ENCODE measurements at regions not wholly inside any gene's neighbourhood (a gene's known extent, or its start where the extent isn't known, plus 50 kb on each side); places are given as distances from the start of the nearest gene placed in this dataset.

GRCh38 chr21:17729455-17729854 is 89.7 kb downstream of the C21orf91 start:
- no peak for TF ChIP-seq CTCF (IDR thresholded peaks at IDR 0.05; ENCODE audit: low read depth, low read length)
- no peak overlapping the region for H3K4me3 ChIP-seq (ENCODE audit: low read depth, low read length)
- no peaks in the 10 kb centered on the region for H3K36me3 ChIP-seq
- no peaks in the 10 kb centered on the region; the same call in 1 of the 2 replicates for H3K4me1 ChIP-seq
- H3K27me3 ChIP-seq, result no peaks in the 10 kb centered on the region
- no peaks in the 10 kb centered on the region for H3K9me3 ChIP-seq
- no peak for DNase-seq

- H3K4me1 ChIP-seq, result no peaks in the 10 kb centered on the region; the same call in 1 of the 2 replicates
- H3K4me3 ChIP-seq (ENCODE audit: low read depth, low read length), result no peak overlapping the region
- H3K36me3 ChIP-seq, result no peaks in the 10 kb centered on the region
- H3K27me3 ChIP-seq, result no peaks in the 10 kb centered on the region
- DNase-seq, result no peak
- H3K9me3 ChIP-seq, result no peaks in the 10 kb centered on the region
- no peak for TF ChIP-seq CTCF (IDR thresholded peaks at IDR 0.05; ENCODE audit: low read depth, low read length)
These were observed 91.8 kb downstream of the C21orf91 start for GRCh38 chr21:17727361-17727760.

GRCh38 chr21:17726047-17726829 is 92.9 kb downstream of the C21orf91 start:
- H3K4me1 ChIP-seq, result no peaks in the 10 kb centered on the region
- DNase-seq, result peak; percentile 18
- H3K9me3 ChIP-seq, result no peaks in the 10 kb centered on the region
- peak; percentile 51 for TF ChIP-seq CTCF (IDR thresholded peaks at IDR 0.05; ENCODE audit: low read depth, low read length)
- H3K36me3 ChIP-seq, result no peaks in the 10 kb centered on the region
- no peak overlapping the region for H3K4me3 ChIP-seq (ENCODE audit: low read depth, low read length)
- H3K27me3 ChIP-seq, result no peaks in the 10 kb centered on the region

GRCh38 chr21:17725339-17725738 is 93.8 kb downstream of the C21orf91 start:
- Histone ChIP-seq H3K4me1 (no peaks in the 10 kb centered on the region), H3K27me3 (no peaks in the 10 kb centered on the region), H3K4me3 (ENCODE audit: low read depth, low read length) (no peak overlapping the region), H3K9me3 (no peaks in the 10 kb centered on the region), H3K36me3 (no peaks in the 10 kb centered on the region)
- no peak for TF ChIP-seq CTCF (IDR thresholded peaks at IDR 0.05; ENCODE audit: low read depth, low read length)
- no peak for DNase-seq

GRCh38 chr21:17712887-17713286 is 100.2 kb upstream of the BTG3 start:
- H3K4me1 ChIP-seq, result no peaks in the 10 kb centered on the region
- no peak overlapping the region for H3K4me3 ChIP-seq (ENCODE audit: low read depth, low read length)
- no peak for TF ChIP-seq CTCF (IDR thresholded peaks at IDR 0.05; ENCODE audit: low read depth, low read length)
- no peaks in the 10 kb centered on the region for H3K27me3 ChIP-seq
- no peaks in the 10 kb centered on the region; the same call in 1 of the 2 replicates for H3K9me3 ChIP-seq
- no peaks in the 10 kb centered on the region for H3K36me3 ChIP-seq
- DNase-seq, result no peak

- Histone ChIP-seq H3K27me3 (no peaks in the 10 kb centered on the region), H3K36me3 (no peaks in the 10 kb centered on the region), H3K4me3 (ENCODE audit: low read depth, low read length) (no peak overlapping the region), H3K4me1 (no peaks in the 10 kb centered on the region), H3K9me3 (no peaks in the 10 kb centered on the region; the same call in 1 of the 2 replicates)
- no peak for TF ChIP-seq CTCF (IDR thresholded peaks at IDR 0.05; ENCODE audit: low read depth, low read length)
- no peak for DNase-seq
These were observed 99.2 kb upstream of the BTG3 start for GRCh38 chr21:17711896-17712295.
